Endothelial cell (in vitro differentiated cells): ENCODE measurements at regions not wholly inside any gene's neighbourhood (a gene's known extent, or its start where the extent isn't known, plus 50 kb on each side); places are given as distances from the start of the nearest gene placed in this dataset.
"Not testable (repeated sequence)": the region's sequence is repeated elsewhere in the genome, so short reads cannot be mapped to it uniquely, and the experiment has no call there.

ENCODE experiments used
- DNase-seq: peaks from one replicate; pipeline ENCODE4 v3.0.0; 2021; ENCODE audit warnings: low spot score
- H3K27ac Mint-ChIP-seq: one replicate; pipeline ENCODE4 v1.8.0; 2021; ENCODE audit warnings: mixed read lengths, inconsistent platforms; ENCODE audit not compliant: unreplicated experiment
- H3K27me3 Mint-ChIP-seq: one replicate; pipeline ENCODE4 v1.8.0; 2021; ENCODE audit warnings: mild to moderate bottlenecking, moderate library complexity, mixed read lengths, inconsistent platforms; ENCODE audit not compliant: unreplicated experiment
- H3K36me3 Mint-ChIP-seq: one replicate; pipeline ENCODE4 v1.8.0; 2021; ENCODE audit warnings: mild to moderate bottlenecking, low read depth, mixed read lengths, inconsistent platforms; ENCODE audit not compliant: unreplicated experiment
- H3K4me1 Mint-ChIP-seq: one replicate; pipeline ENCODE4 v1.8.0; 2021; ENCODE audit warnings: mild to moderate bottlenecking, mixed read lengths, inconsistent platforms; ENCODE audit not compliant: unreplicated experiment
- H3K4me3 Mint-ChIP-seq: one replicate; pipeline ENCODE4 v1.8.0; 2021; ENCODE audit warnings: mild to moderate bottlenecking, mixed read lengths, inconsistent platforms; ENCODE audit not compliant: unreplicated experiment
- H3K9me3 Mint-ChIP-seq: one replicate; pipeline ENCODE4 v1.8.0; 2021; ENCODE audit warnings: mixed read lengths, inconsistent platforms; ENCODE audit not compliant: unreplicated experiment
- TF ChIP-seq, protein P1 (sequence below): fragments of 200-600 bp; sonication (generic); IDR thresholded peaks from one replicate; pipeline ENCODE4 v1.5.0; 2021; ENCODE audit warnings: antibody characterized with exemption; ENCODE audit not compliant: unreplicated experiment

DNA sequence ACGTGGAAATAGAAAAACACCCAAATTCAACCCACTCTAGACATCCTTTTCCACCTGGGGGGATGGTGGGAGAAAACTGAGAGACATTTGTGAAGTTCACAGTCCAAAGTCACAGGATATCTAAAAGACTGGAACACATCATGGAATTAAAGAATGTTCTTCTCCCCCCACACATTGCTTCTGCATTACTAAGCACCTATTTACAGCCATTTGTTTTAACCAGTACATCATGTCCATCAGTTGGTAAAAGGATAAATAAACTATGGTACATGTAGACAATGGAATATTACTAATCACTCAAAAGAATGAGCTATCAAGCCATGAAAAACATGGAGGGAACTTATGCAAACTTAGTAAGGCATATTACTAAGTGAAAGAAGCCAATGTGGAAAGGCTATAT lies 185.5 kb upstream of the ANXA10 start:
- TF ChIP-seq, protein P1, sequence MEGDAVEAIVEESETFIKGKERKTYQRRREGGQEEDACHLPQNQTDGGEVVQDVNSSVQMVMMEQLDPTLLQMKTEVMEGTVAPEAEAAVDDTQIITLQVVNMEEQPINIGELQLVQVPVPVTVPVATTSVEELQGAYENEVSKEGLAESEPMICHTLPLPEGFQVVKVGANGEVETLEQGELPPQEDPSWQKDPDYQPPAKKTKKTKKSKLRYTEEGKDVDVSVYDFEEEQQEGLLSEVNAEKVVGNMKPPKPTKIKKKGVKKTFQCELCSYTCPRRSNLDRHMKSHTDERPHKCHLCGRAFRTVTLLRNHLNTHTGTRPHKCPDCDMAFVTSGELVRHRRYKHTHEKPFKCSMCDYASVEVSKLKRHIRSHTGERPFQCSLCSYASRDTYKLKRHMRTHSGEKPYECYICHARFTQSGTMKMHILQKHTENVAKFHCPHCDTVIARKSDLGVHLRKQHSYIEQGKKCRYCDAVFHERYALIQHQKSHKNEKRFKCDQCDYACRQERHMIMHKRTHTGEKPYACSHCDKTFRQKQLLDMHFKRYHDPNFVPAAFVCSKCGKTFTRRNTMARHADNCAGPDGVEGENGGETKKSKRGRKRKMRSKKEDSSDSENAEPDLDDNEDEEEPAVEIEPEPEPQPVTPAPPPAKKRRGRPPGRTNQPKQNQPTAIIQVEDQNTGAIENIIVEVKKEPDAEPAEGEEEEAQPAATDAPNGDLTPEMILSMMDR: no peak
- Mint-ChIP-seq H3K27me3 (peaks cover 2% of the 10 kb centered on the region), H3K9me3 (no peaks in the 10 kb centered on the region), H3K36me3 (no peaks in the 10 kb centered on the region), H3K4me1 (no peaks in the 10 kb centered on the region), H3K27ac (no peak overlapping the region), H3K4me3 (no peak overlapping the region)
- DNase-seq: no peak

DNA sequence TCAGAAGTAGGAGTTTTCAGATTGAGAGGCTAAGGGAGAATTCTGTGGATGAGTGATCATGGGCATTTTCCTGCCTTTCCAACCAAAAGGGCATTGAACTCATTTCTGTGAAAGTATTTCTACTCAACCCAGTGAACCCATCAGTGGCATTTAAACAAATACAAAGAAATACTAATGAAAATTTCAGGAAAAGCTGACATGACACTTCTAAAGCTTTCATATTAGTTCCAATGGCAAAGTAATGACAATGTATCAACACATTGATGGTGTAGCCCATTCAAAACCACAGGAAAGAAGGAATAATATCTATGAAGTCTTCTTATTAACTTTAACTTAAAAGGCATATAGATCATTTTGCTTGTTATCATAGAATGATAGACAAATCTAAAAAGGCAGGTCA lies 183.5 kb upstream of the ANXA10 start:
- TF ChIP-seq, protein P1: no peak
- Mint-ChIP-seq H3K9me3 (no peaks in the 10 kb centered on the region), H3K4me3 (no peak overlapping the region), H3K27ac (no peak overlapping the region), H3K4me1 (no peaks in the 10 kb centered on the region), H3K27me3 (peaks cover 2% of the 10 kb centered on the region), H3K36me3 (no peaks in the 10 kb centered on the region)
- no peak for DNase-seq

- not testable (repeated sequence) for H3K36me3 Mint-ChIP-seq, H3K4me3 Mint-ChIP-seq, H3K4me1 Mint-ChIP-seq, H3K27ac Mint-ChIP-seq, H3K9me3 Mint-ChIP-seq, H3K27me3 Mint-ChIP-seq, DNase-seq
These were observed 179.8 kb upstream of the ANXA10 start for GRCh38 chr4:167912535-167912934.

DNA sequence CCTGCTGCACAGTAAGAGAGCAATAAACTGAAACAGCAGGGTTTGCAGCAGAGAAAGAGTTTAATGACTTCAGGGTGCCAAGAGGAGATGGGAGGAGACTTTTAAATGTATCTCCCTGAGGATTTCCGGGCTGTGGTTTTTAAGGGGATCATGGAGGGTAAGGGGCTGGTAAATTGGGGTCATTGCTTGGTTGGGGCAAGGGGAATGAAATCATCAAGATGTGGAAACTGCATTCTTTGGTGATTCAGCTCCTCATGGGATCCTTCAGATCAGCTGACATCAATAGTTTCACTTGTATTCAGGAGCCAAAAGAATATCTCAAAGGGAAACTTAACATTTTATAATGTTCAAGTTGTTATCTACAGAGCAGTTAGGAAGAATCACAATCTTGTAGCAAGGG lies 174.3 kb upstream of the ANXA10 start:
- Mint-ChIP-seq H3K4me3 (no peak overlapping the region), H3K9me3 (peaks cover 1% of the 10 kb centered on the region), H3K36me3 (peaks cover 5% of the 10 kb centered on the region), H3K27me3 (no peaks in the 10 kb centered on the region), H3K27ac (no peak overlapping the region), H3K4me1 (no peaks in the 10 kb centered on the region)
- DNase-seq: no peak
- TF ChIP-seq, protein P1: no peak

- no peak overlapping the region for H3K4me3 Mint-ChIP-seq
- no peaks in the 10 kb centered on the region for H3K9me3 Mint-ChIP-seq
- H3K27me3 Mint-ChIP-seq: no peaks in the 10 kb centered on the region
- H3K36me3 Mint-ChIP-seq: no peaks in the 10 kb centered on the region
- no peaks in the 10 kb centered on the region for H3K4me1 Mint-ChIP-seq
- no peak for DNase-seq
- TF ChIP-seq, protein P1: no peak
- no peak overlapping the region for H3K27ac Mint-ChIP-seq
These were observed 162.2 kb upstream of the ANXA10 start for GRCh38 chr4:167930166-167930565.

- no peak for DNase-seq
- no peak overlapping the region for H3K4me3 Mint-ChIP-seq
- H3K36me3 Mint-ChIP-seq: no peaks in the 10 kb centered on the region
- no peaks in the 10 kb centered on the region for H3K9me3 Mint-ChIP-seq
- H3K4me1 Mint-ChIP-seq: no peaks in the 10 kb centered on the region
- TF ChIP-seq, protein P1: no peak
- H3K27me3 Mint-ChIP-seq: no peaks in the 10 kb centered on the region
- no peak overlapping the region for H3K27ac Mint-ChIP-seq
These were observed 158.1 kb upstream of the ANXA10 start for GRCh38 chr4:167934216-167934615.
